IgD-negative memory B cell (primary cell): ENCODE measurements at regions not wholly inside any gene's neighbourhood (a gene's known extent, or its start where the extent isn't known, plus 50 kb on each side); places are given as distances from the start of the nearest gene placed in this dataset.
A peak's percentile ranks its signal among the peaks of the same experiment; 100 is the strongest.

Experiments used
- H3K27ac Mint-ChIP-seq, 3 donors: one replicate each; pipeline ENCODE4 v1.8.0; 2020 to 2022; ENCODE audit warnings: mild to moderate bottlenecking in 3 of 3, mixed read lengths in 3 of 3, moderate library complexity in 1 of 3
- H3K27me3 Mint-ChIP-seq: one replicate; pipeline ENCODE4 v1.8.0; 2021; ENCODE audit warnings: mixed read lengths
- H3K36me3 Mint-ChIP-seq: one replicate; pipeline ENCODE4 v1.8.0; 2020; ENCODE audit warnings: mild to moderate bottlenecking, mixed read lengths
- H3K4me1 Mint-ChIP-seq, 3 donors: one replicate each; pipeline ENCODE4 v1.8.0; 2020 to 2022; ENCODE audit warnings: mixed read lengths in 3 of 3, mild to moderate bottlenecking in 1 of 3
- H3K4me3 Mint-ChIP-seq, 4 donors: one replicate each; pipeline ENCODE4 v1.8.0; 2020 to 2022; ENCODE audit warnings: mild to moderate bottlenecking in 4 of 4, mixed read lengths in 4 of 4, moderate library complexity in 3 of 4
- H3K9me3 Mint-ChIP-seq, 3 donors: one replicate each; pipeline ENCODE4 v1.8.0; 2020 to 2021; ENCODE audit warnings: mixed read lengths in 3 of 3, mild to moderate bottlenecking in 1 of 3

- H3K4me1 Mint-ChIP-seq: peaks cover 17 to 36% (median 24%) of the 10 kb centered on the region in 3 donors
- peaks cover 0 to 3% (median 0%) of the 10 kb centered on the region in 3 donors for H3K9me3 Mint-ChIP-seq
- peaks cover 21% of the 10 kb centered on the region for H3K27me3 Mint-ChIP-seq
- H3K4me3 Mint-ChIP-seq: no peak overlapping the region
- H3K27ac Mint-ChIP-seq: no peak overlapping the region
- no peaks in the 10 kb centered on the region for H3K36me3 Mint-ChIP-seq
Measured at GRCh38 chr3:72259755-72260587, 475.0 kb upstream of the PROK2 start.

- Mint-ChIP-seq H3K9me3 (peaks cover 0 to 3% (median 0%) of the 10 kb centered on the region in 3 donors), H3K27ac (peak overlapping the region in 1 of 3 donors; percentile 26), H3K27me3 (peaks cover 13% of the 10 kb centered on the region), H3K4me3 (peak overlapping the region in 3 of 4 donors; percentile 36 to 73 (median 36)), H3K4me1 (peaks cover 19 to 36% (median 24%) of the 10 kb centered on the region in 3 donors), H3K36me3 (no peaks in the 10 kb centered on the region)
Measured at GRCh38 chr3:72258361-72259141, 473.6 kb upstream of the PROK2 start.

- Mint-ChIP-seq H3K27me3 (peaks cover 11% of the 10 kb centered on the region), H3K4me3 (no peak overlapping the region), H3K36me3 (no peaks in the 10 kb centered on the region), H3K4me1 (peaks cover 19 to 36% (median 24%) of the 10 kb centered on the region in 3 donors), H3K9me3 (peaks cover 0 to 3% (median 0%) of the 10 kb centered on the region in 3 donors), H3K27ac (peak overlapping the region in 1 of 3 donors; percentile 71)
Measured at GRCh38 chr3:72257738-72258137, 472.8 kb upstream of the PROK2 start.

- peak overlapping the region in 1 of 3 donors; percentile 71 for H3K27ac Mint-ChIP-seq
- peaks cover 19 to 36% (median 24%) of the 10 kb centered on the region in 3 donors for H3K4me1 Mint-ChIP-seq
- H3K4me3 Mint-ChIP-seq: no peak overlapping the region
- no peaks in the 10 kb centered on the region for H3K36me3 Mint-ChIP-seq
- peaks cover 13% of the 10 kb centered on the region for H3K27me3 Mint-ChIP-seq
- peaks cover 0 to 3% (median 0%) of the 10 kb centered on the region in 3 donors for H3K9me3 Mint-ChIP-seq
Measured at GRCh38 chr3:72257203-72257602, 472.3 kb upstream of the PROK2 start.

GRCh38 chr3:72256716-72257115, 471.8 kb upstream of the PROK2 start:
- Mint-ChIP-seq H3K9me3 (peaks cover 0 to 3% (median 0%) of the 10 kb centered on the region in 3 donors), H3K27me3 (peaks cover 14% of the 10 kb centered on the region), H3K4me3 (peak overlapping the region in 1 of 4 donors; percentile 84), H3K36me3 (no peaks in the 10 kb centered on the region), H3K4me1 (peaks cover 19 to 36% (median 24%) of the 10 kb centered on the region in 3 donors), H3K27ac (no peak overlapping the region)

GRCh38 chr3:72255791-72256559, 471.0 kb upstream of the PROK2 start:
- Mint-ChIP-seq H3K27me3 (peaks cover 16% of the 10 kb centered on the region), H3K27ac (no peak overlapping the region), H3K9me3 (peaks cover 0 to 3% (median 0%) of the 10 kb centered on the region in 3 donors), H3K4me1 (peaks cover 19 to 36% (median 24%) of the 10 kb centered on the region in 3 donors), H3K4me3 (peak overlapping the region in 3 of 4 donors; percentile 27 to 84 (median 75)), H3K36me3 (no peaks in the 10 kb centered on the region)

GRCh38 chr3:72255191-72255590, 470.2 kb upstream of the PROK2 start:
- Mint-ChIP-seq H3K27ac (no peak overlapping the region), H3K27me3 (peaks cover 16% of the 10 kb centered on the region), H3K4me1 (peaks cover 19 to 32% (median 23%) of the 10 kb centered on the region in 3 donors), H3K4me3 (no peak overlapping the region), H3K36me3 (no peaks in the 10 kb centered on the region), H3K9me3 (peaks cover 0 to 3% (median 0%) of the 10 kb centered on the region in 3 donors)

- peaks cover 0 to 3% (median 0%) of the 10 kb centered on the region in 3 donors for H3K9me3 Mint-ChIP-seq
- H3K36me3 Mint-ChIP-seq: no peaks in the 10 kb centered on the region
- H3K4me1 Mint-ChIP-seq: peaks cover 13 to 27% (median 17%) of the 10 kb centered on the region in 3 donors
- no peak overlapping the region for H3K27ac Mint-ChIP-seq
- no peak overlapping the region for H3K4me3 Mint-ChIP-seq
- H3K27me3 Mint-ChIP-seq: peaks cover 16% of the 10 kb centered on the region
Measured at GRCh38 chr3:72254483-72254882, 469.5 kb upstream of the PROK2 start.

GRCh38 chr3:72250725-72251124, 465.8 kb upstream of the PROK2 start:
- Mint-ChIP-seq H3K9me3 (peaks cover 0 to 2% (median 0%) of the 10 kb centered on the region in 3 donors), H3K27me3 (peaks cover 30% of the 10 kb centered on the region), H3K27ac (no peak overlapping the region), H3K4me3 (no peak overlapping the region), H3K4me1 (peaks cover under 1 to 8% (median 6%) of the 10 kb centered on the region in 3 donors), H3K36me3 (no peaks in the 10 kb centered on the region)

GRCh38 chr3:72248869-72249268, 463.9 kb upstream of the PROK2 start:
- H3K4me3 Mint-ChIP-seq: no peak overlapping the region
- H3K4me1 Mint-ChIP-seq: peaks cover 0 to 4% (median 4%) of the 10 kb centered on the region in 3 donors
- peaks cover 37% of the 10 kb centered on the region for H3K27me3 Mint-ChIP-seq
- H3K27ac Mint-ChIP-seq: no peak overlapping the region
- peaks cover 0 to 2% (median 0%) of the 10 kb centered on the region in 3 donors for H3K9me3 Mint-ChIP-seq
- peaks cover 1% of the 10 kb centered on the region for H3K36me3 Mint-ChIP-seq

- peaks cover 0 to 4% (median 3%) of the 10 kb centered on the region in 3 donors for H3K4me1 Mint-ChIP-seq
- no peak overlapping the region for H3K4me3 Mint-ChIP-seq
- peaks cover 0 to 2% (median 0%) of the 10 kb centered on the region in 3 donors for H3K9me3 Mint-ChIP-seq
- H3K36me3 Mint-ChIP-seq: peaks cover 1% of the 10 kb centered on the region
- H3K27me3 Mint-ChIP-seq: peaks cover 37% of the 10 kb centered on the region
- no peak overlapping the region for H3K27ac Mint-ChIP-seq
Measured at GRCh38 chr3:72248389-72248761, 463.4 kb upstream of the PROK2 start.

GRCh38 chr3:72247645-72248388, 462.9 kb upstream of the PROK2 start:
- Mint-ChIP-seq H3K4me3 (no peak overlapping the region), H3K36me3 (peaks cover 1% of the 10 kb centered on the region), H3K9me3 (peaks cover 0 to 2% (median 0%) of the 10 kb centered on the region in 3 donors), H3K27ac (no peak overlapping the region), H3K4me1 (peaks cover 0 to 4% (median 3%) of the 10 kb centered on the region in 3 donors), H3K27me3 (peaks cover 37% of the 10 kb centered on the region)

- Mint-ChIP-seq H3K4me3 (peak overlapping the region in 1 of 4 donors; percentile 67), H3K27me3 (peaks cover 35% of the 10 kb centered on the region), H3K36me3 (peaks cover 1% of the 10 kb centered on the region)
Measured at GRCh38 chr3:72247126-72247525, 462.2 kb upstream of the PROK2 start.

GRCh38 chr3:72246685-72247084, 461.7 kb upstream of the PROK2 start:
- peaks cover 0 to 2% (median 0%) of the 10 kb centered on the region in 3 donors for H3K9me3 Mint-ChIP-seq
- H3K4me1 Mint-ChIP-seq: peaks cover 0 to 4% (median 3%) of the 10 kb centered on the region in 3 donors
- peaks cover 34% of the 10 kb centered on the region for H3K27me3 Mint-ChIP-seq
- peaks cover 1% of the 10 kb centered on the region for H3K36me3 Mint-ChIP-seq
- no peak overlapping the region for H3K4me3 Mint-ChIP-seq
- H3K27ac Mint-ChIP-seq: peak overlapping the region in 1 of 3 donors; percentile 26

More at GRCh38 chr3:72247126-72247525, 462.2 kb upstream of the PROK2 start:
- H3K4me1 Mint-ChIP-seq: peaks cover 0 to 4% (median 3%) of the 10 kb centered on the region in 3 donors
- H3K27ac Mint-ChIP-seq: no peak overlapping the region
- peaks cover 0 to 2% (median 0%) of the 10 kb centered on the region in 3 donors for H3K9me3 Mint-ChIP-seq
